LNCaP clone FGC (cell line): ENCODE measurements at regions not wholly inside any gene's neighbourhood (a gene's known extent, or its start where the extent isn't known, plus 50 kb on each side); places are given as distances from the start of the nearest gene placed in this dataset.
"Not testable (repeated sequence)": the region's sequence is repeated elsewhere in the genome, so short reads cannot be mapped to it uniquely, and the experiment has no call there.

Experiments used
- DNase-seq: peaks from one replicate; pipeline ENCODE4 v3.0.0-alpha.2; 2011; ENCODE audit warnings: low read depth
- H3K4me3 ChIP-seq: 2 replicates; pipeline ENCODE4 v1.5.1; 2011; ENCODE audit warnings: mild to moderate bottlenecking, low read depth, low read length, control low read depth
- TF ChIP-seq, protein P1 (sequence below): IDR thresholded peaks from 2 replicates; pipeline ENCODE4 v1.5.1; 2012; ENCODE audit warnings: mild to moderate bottlenecking; ENCODE audit not compliant: control insufficient read depth, insufficient read depth; ENCODE audit errors: extremely low read depth

DNA sequence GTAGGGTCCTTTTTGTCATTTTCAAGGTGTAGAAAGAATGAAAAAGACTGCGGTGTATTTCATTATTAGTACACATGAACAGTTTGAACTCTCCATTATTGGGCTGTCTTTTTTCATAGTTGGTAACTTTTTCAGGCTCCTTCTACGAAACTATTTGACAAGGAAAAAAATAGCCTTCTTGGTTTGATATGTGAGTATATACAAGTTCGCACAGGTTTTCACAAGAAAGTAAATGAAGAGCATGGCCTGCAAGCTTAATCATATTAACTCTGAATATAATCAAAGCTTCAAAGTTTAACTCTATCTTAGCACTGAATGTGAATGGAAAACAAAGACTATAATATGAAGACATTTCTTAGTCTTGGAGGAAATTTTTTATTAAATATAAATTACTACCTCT is 290.0 kb upstream of the ADGRL2 start:
- H3K4me3 ChIP-seq, result no peak overlapping the region
- TF ChIP-seq, protein P1, sequence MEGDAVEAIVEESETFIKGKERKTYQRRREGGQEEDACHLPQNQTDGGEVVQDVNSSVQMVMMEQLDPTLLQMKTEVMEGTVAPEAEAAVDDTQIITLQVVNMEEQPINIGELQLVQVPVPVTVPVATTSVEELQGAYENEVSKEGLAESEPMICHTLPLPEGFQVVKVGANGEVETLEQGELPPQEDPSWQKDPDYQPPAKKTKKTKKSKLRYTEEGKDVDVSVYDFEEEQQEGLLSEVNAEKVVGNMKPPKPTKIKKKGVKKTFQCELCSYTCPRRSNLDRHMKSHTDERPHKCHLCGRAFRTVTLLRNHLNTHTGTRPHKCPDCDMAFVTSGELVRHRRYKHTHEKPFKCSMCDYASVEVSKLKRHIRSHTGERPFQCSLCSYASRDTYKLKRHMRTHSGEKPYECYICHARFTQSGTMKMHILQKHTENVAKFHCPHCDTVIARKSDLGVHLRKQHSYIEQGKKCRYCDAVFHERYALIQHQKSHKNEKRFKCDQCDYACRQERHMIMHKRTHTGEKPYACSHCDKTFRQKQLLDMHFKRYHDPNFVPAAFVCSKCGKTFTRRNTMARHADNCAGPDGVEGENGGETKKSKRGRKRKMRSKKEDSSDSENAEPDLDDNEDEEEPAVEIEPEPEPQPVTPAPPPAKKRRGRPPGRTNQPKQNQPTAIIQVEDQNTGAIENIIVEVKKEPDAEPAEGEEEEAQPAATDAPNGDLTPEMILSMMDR, result no peak
- no peak for DNase-seq

- peak; percentile 40 for DNase-seq
- no peak overlapping the region for H3K4me3 ChIP-seq
- TF ChIP-seq, protein P1, result no peak
Observed at GRCh38 chr1:81509594-81509993, 291.1 kb upstream of the ADGRL2 start.

- no peak for DNase-seq
- TF ChIP-seq, protein P1, result no peak
- no peak overlapping the region for H3K4me3 ChIP-seq
Observed at GRCh38 chr1:81506699-81507098, 294.0 kb upstream of the ADGRL2 start.

DNA sequence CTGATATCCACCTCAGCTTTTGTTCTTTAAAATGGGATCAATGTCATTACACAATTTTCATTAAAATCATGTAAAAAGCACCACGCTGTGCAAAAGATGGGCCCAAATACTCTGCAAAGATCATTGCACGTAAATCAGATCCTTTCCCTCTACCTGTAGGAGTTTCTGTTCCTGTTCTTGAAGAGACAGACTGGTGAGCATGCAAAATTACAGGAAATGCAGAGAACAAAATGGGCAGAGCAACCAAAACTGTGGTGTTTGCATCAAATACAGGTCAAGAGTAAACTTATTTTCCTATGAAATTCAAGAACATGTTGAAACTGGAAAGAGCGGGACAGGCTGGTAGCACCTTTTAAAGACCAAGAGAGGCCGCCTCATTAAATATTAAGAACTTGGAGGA is 294.9 kb upstream of the ADGRL2 start:
- DNase-seq, result no peak
- TF ChIP-seq, protein P1, result no peak
- H3K4me3 ChIP-seq, result no peak overlapping the region

GRCh38 chr1:81504820-81505219 is 295.9 kb upstream of the ADGRL2 start:
- DNase-seq, H3K4me3 ChIP-seq: not testable (repeated sequence)

GRCh38 chr1:81502705-81503104 is 298.0 kb upstream of the ADGRL2 start:
- not testable (repeated sequence) for H3K4me3 ChIP-seq, DNase-seq

DNA sequence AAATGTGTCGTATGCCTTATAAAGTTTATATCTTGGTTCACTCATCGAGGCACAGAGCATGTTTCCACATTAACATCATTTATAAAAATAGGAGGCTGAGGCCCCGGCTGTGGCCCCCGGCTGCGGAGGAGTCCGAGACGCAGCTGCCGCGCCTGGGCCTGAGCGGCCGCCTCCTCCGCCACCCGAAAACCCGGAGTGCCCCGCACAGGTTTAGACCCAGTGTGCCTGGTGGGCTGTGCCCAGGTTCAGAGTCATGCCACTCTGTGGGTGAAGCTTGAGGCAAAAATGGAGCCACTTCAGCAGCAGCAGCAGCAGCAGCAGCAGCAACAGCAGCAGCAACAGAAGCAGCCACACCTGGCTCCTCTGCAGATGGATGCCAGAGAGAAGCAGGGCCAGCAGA is 299.2 kb upstream of the ADGRL2 start:
- DNase-seq, H3K4me3 ChIP-seq: not testable (repeated sequence)

- TF ChIP-seq, protein P1, result no peak
- no peak overlapping the region for H3K4me3 ChIP-seq
- no peak for DNase-seq
Observed at GRCh38 chr1:81499487-81499886, 301.2 kb upstream of the ADGRL2 start.
